ENCODE measurements at regions not wholly inside any gene's neighbourhood (a gene's known extent, or its start where the extent isn't known, plus 50 kb on each side); places are given as distances from the start of the nearest gene placed in this dataset.
"Not testable (repeated sequence)": the region's sequence is repeated elsewhere in the genome, so short reads cannot be mapped to it uniquely, and the experiment has no call there.

GRCh38 chr13:78499802-78500201 is 103.5 kb downstream of the POU4F1 start:
- DNase-seq (ENCODE audit: low spot score), result no peak
- TF ChIP-seq POLR2AphosphoS5 (IDR thresholded peaks at IDR 0.05) (no peak), POLR2A (IDR thresholded peaks at IDR 0.05) (no peak), CTCF (IDR thresholded peaks at IDR 0.05) (no peak)
- no peaks in the 10 kb centered on the region for H3K9me3 ChIP-seq
- intact Hi-C loops (cut with DNase I), result no loop called here
- no peak overlapping the region for H3K4me3 ChIP-seq
- no peak overlapping the region for H3K27ac ChIP-seq
- no peaks in the 10 kb centered on the region for H3K4me1 ChIP-seq (replicated peaks)
- no peaks in the 10 kb centered on the region for H3K27me3 ChIP-seq (replicated peaks; ENCODE audit: insufficient read depth)
- no peaks in the 10 kb centered on the region for H3K36me3 ChIP-seq
- 43% methylated on average over 4 of the region's 4 CpGs for WGBS

- Histone ChIP-seq H3K27ac (no peak overlapping the region), H3K4me3 (no peak overlapping the region), H3K36me3 (no peaks in the 10 kb centered on the region), H3K4me1 (replicated peaks) (no peaks in the 10 kb centered on the region), H3K9me3 (no peaks in the 10 kb centered on the region), H3K27me3 (replicated peaks; ENCODE audit: insufficient read depth) (no peaks in the 10 kb centered on the region)
- intact Hi-C loops (cut with DNase I), result no loop called here
- WGBS, result 71% methylated on average over 8 of the region's 8 CpGs
- no peak for TF ChIP-seq POLR2AphosphoS5 (IDR thresholded peaks at IDR 0.05)
- TF ChIP-seq CTCF (IDR thresholded peaks at IDR 0.05), result no peak
- no peak for TF ChIP-seq POLR2A (IDR thresholded peaks at IDR 0.05)
- DNase-seq (ENCODE audit: low spot score), result no peak
Measured at GRCh38 chr13:78497702-78498355, 105.5 kb downstream of the POU4F1 start.

- intact Hi-C loops (cut with DNase I), result no loop called here
- DNase-seq (ENCODE audit: low spot score), result no peak
- TF ChIP-seq POLR2AphosphoS5 (IDR thresholded peaks at IDR 0.05), result no peak
- TF ChIP-seq CTCF (IDR thresholded peaks at IDR 0.05), result no peak
- TF ChIP-seq POLR2A (IDR thresholded peaks at IDR 0.05), result no peak
- Histone ChIP-seq H3K4me3 (no peak overlapping the region), H3K4me1 (replicated peaks) (no peaks in the 10 kb centered on the region), H3K27me3 (replicated peaks; ENCODE audit: insufficient read depth) (no peaks in the 10 kb centered on the region), H3K36me3 (no peaks in the 10 kb centered on the region), H3K27ac (no peak overlapping the region), H3K9me3 (no peaks in the 10 kb centered on the region)
Measured at GRCh38 chr13:78491978-78492377, 111.4 kb downstream of the POU4F1 start.

GRCh38 chr13:78490225-78490624 is 113.1 kb downstream of the POU4F1 start:
- H3K9me3 ChIP-seq; H3K27ac ChIP-seq; H3K4me3 ChIP-seq; H3K36me3 ChIP-seq; DNase-seq (ENCODE audit: low spot score); intact Hi-C loops (cut with DNase I); H3K4me1 ChIP-seq (replicated peaks); H3K27me3 ChIP-seq (replicated peaks; ENCODE audit: insufficient read depth): not testable (repeated sequence)
- 81% methylated on average over 7 of the region's 7 CpGs for WGBS

- TF ChIP-seq POLR2A (IDR thresholded peaks at IDR 0.05) (no peak), CTCF (IDR thresholded peaks at IDR 0.05) (no peak), POLR2AphosphoS5 (IDR thresholded peaks at IDR 0.05) (no peak)
- DNase-seq (ENCODE audit: low spot score), result no peak
- no peaks in the 10 kb centered on the region for H3K27me3 ChIP-seq (replicated peaks; ENCODE audit: insufficient read depth)
- no peaks in the 10 kb centered on the region for H3K4me1 ChIP-seq (replicated peaks)
- no peaks in the 10 kb centered on the region for H3K9me3 ChIP-seq
- 83% methylated on average over 1 of the region's 1 CpG for whole genome bisulfite sequencing
- H3K4me3 ChIP-seq, result no peak overlapping the region
- intact Hi-C loops (cut with DNase I), result no loop called here
- H3K27ac ChIP-seq, result no peak overlapping the region
- H3K36me3 ChIP-seq, result no peaks in the 10 kb centered on the region
Measured at GRCh38 chr13:78487707-78488106, 115.6 kb downstream of the POU4F1 start.

All from prostate gland (tissue), 2 donors.